ENCODE measurements at regions not wholly inside any gene's neighbourhood (a gene's known extent, or its start where the extent isn't known, plus 50 kb on each side); places are given as distances from the start of the nearest gene placed in this dataset.

- no peaks in the 10 kb centered on the region for H3K27me3 Mint-ChIP-seq (ENCODE audit: low read depth)
- no peaks in the 10 kb centered on the region for H3K36me3 Mint-ChIP-seq (ENCODE audit: low read depth)
- no peak for TF ChIP-seq CTCF (IDR thresholded peaks at IDR 0.05; ENCODE audit: unreplicated experiment in 3 of 3)
- no peak overlapping the region for H3K27ac Mint-ChIP-seq
- no peaks in the 10 kb centered on the region for H3K9me3 Mint-ChIP-seq
- H3K4me1 Mint-ChIP-seq: no peaks in the 10 kb centered on the region
- H3K4me3 Mint-ChIP-seq: no peak overlapping the region
Measured at GRCh38 chr5:27466959-27467358, 428.6 kb upstream of the CDH9 start.

GRCh38 chr5:27465140-27465539 is 426.8 kb upstream of the CDH9 start:
- H3K27ac Mint-ChIP-seq: no peak overlapping the region
- H3K4me1 Mint-ChIP-seq: no peaks in the 10 kb centered on the region
- TF ChIP-seq CTCF (IDR thresholded peaks at IDR 0.05; ENCODE audit: unreplicated experiment in 3 of 3): no peak
- H3K36me3 Mint-ChIP-seq (ENCODE audit: low read depth): no peaks in the 10 kb centered on the region
- no peaks in the 10 kb centered on the region for H3K27me3 Mint-ChIP-seq (ENCODE audit: low read depth)
- no peak overlapping the region for H3K4me3 Mint-ChIP-seq
- no peaks in the 10 kb centered on the region for H3K9me3 Mint-ChIP-seq

DNA sequence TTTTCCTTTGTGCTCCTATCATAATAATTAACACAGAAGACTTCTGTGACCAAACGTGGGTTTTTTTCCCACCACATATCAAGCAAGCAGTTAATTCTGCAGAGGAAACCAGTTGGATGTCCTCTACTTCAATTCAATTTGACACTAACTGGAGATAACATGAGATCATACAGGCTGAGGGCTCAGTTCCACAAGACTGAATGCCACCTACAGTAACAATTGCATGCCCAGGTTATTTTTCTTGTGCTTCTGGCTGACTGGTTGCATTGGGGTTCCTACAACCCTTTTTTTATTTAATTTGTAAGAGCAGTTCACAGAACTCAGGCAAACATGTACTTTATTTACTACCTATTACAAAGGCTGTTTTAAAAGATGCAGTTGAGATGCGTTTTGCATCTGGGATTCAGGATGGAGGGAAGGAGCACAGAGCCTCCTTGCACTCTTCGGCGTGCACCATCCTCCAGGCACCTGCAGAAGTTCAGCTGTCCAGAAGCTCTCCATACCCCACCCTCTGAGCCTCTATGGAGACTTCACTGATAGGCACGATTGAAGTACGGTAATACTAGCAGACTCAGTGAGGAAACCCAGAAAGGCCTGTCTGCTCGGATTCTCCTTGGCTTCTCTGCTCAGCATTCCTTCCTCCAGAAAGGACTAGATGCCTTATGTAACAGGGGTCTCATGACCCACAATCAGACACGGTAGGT is 425.2 kb upstream of the CDH9 start:
- Mint-ChIP-seq H3K27me3 (ENCODE audit: low read depth) (no peaks in the 10 kb centered on the region), H3K9me3 (no peaks in the 10 kb centered on the region), H3K4me3 (no peak overlapping the region), H3K4me1 (no peaks in the 10 kb centered on the region), H3K36me3 (ENCODE audit: low read depth) (no peaks in the 10 kb centered on the region), H3K27ac (no peak overlapping the region)
- no peak for TF ChIP-seq CTCF (IDR thresholded peaks at IDR 0.05; ENCODE audit: unreplicated experiment in 3 of 3)

- TF ChIP-seq CTCF (IDR thresholded peaks at IDR 0.05; ENCODE audit: unreplicated experiment in 3 of 3): no peak
Measured at GRCh38 chr5:27462936-27463335, 424.6 kb upstream of the CDH9 start.

GRCh38 chr5:27458287-27458686 is 419.9 kb upstream of the CDH9 start:
- no peak for TF ChIP-seq CTCF (IDR thresholded peaks at IDR 0.05; ENCODE audit: unreplicated experiment in 3 of 3)
- Mint-ChIP-seq H3K4me1 (no peaks in the 10 kb centered on the region), H3K4me3 (no peak overlapping the region)

More at GRCh38 chr5:27462936-27463335, 424.6 kb upstream of the CDH9 start:
- H3K4me3 Mint-ChIP-seq: no peak overlapping the region
- no peaks in the 10 kb centered on the region for H3K36me3 Mint-ChIP-seq (ENCODE audit: low read depth)
- no peaks in the 10 kb centered on the region for H3K27me3 Mint-ChIP-seq (ENCODE audit: low read depth)
- H3K4me1 Mint-ChIP-seq: no peaks in the 10 kb centered on the region
- no peak overlapping the region for H3K27ac Mint-ChIP-seq
- no peaks in the 10 kb centered on the region for H3K9me3 Mint-ChIP-seq

DNA sequence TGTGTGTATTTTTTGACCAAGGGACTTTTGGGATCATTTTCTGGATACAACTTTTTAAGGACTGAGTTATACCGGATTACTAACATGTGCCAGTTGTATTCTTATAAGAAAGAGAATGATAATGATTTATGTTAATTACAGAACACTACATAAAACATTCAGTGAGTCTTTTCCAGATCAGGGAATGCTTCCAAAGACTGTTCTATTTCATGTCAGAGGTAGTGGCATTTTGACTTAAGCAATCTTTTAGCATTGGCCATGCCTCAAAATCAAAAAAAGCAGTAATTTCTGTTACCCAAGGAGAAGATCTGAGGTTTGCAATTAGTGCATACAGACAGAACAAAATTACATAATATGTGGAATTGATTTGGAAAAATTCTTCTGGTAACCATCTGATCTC is 413.0 kb upstream of the CDH9 start:
- no peak overlapping the region for H3K27ac Mint-ChIP-seq
- H3K36me3 Mint-ChIP-seq (ENCODE audit: low read depth): no peaks in the 10 kb centered on the region
- peaks cover 7% of the 10 kb centered on the region for H3K9me3 Mint-ChIP-seq
- H3K27me3 Mint-ChIP-seq (ENCODE audit: low read depth): no peaks in the 10 kb centered on the region
- no peak for TF ChIP-seq CTCF (IDR thresholded peaks at IDR 0.05; ENCODE audit: unreplicated experiment in 3 of 3)
- H3K4me3 Mint-ChIP-seq: no peak overlapping the region
- no peaks in the 10 kb centered on the region for H3K4me1 Mint-ChIP-seq

More at GRCh38 chr5:27458287-27458686, 419.9 kb upstream of the CDH9 start:
- Mint-ChIP-seq H3K36me3 (ENCODE audit: low read depth) (no peaks in the 10 kb centered on the region), H3K9me3 (no peaks in the 10 kb centered on the region), H3K27ac (no peak overlapping the region), H3K27me3 (ENCODE audit: low read depth) (no peaks in the 10 kb centered on the region)

Data from nephron (organoid).